ENCODE measurements at regions not wholly inside any gene's neighbourhood (a gene's known extent, or its start where the extent isn't known, plus 50 kb on each side); places are given as distances from the start of the nearest gene placed in this dataset.

GRCh38 chr7:52936750-52937149 is 98.7 kb upstream of the POM121L12 start:
- H3K36me3 ChIP-seq, result no peaks in the 10 kb centered on the region
- intact Hi-C loops (cut with DNase I), result no loop called here
- 27% methylated on average over 2 of the region's 2 CpGs for WGBS, 2 donors
- DNase-seq, result no peak
- H3K4me1 ChIP-seq, result no peaks in the 10 kb centered on the region
- TF ChIP-seq CTCF (IDR thresholded peaks at IDR 0.05), result no peak
- no peak overlapping the region for H3K4me3 ChIP-seq
- no peak overlapping the region for H3K27ac ChIP-seq
- ATAC-seq, result no peak
- H3K9me3 ChIP-seq, result peaks cover 0 to 39% (median 0%) of the 10 kb centered on the region in 11 donors
- no peaks in the 10 kb centered on the region for H3K27me3 ChIP-seq

- H3K4me3 ChIP-seq, result no peak overlapping the region
- no peaks in the 10 kb centered on the region for H3K4me1 ChIP-seq
- WGBS, 2 donors, result 65 to 68% methylated on average over 3 of the region's 3 CpGs
- ATAC-seq (no peak), DNase-seq (no peak)
- H3K27ac ChIP-seq, result no peak overlapping the region
- no peaks in the 10 kb centered on the region for H3K27me3 ChIP-seq
- TF ChIP-seq CTCF (IDR thresholded peaks at IDR 0.05), result no peak
- intact Hi-C loops (cut with DNase I), result no loop called here
- no peaks in the 10 kb centered on the region for H3K36me3 ChIP-seq
- H3K9me3 ChIP-seq, result peaks cover 0 to 46% (median 0%) of the 10 kb centered on the region in 11 donors
Observed at GRCh38 chr7:52928591-52928990, 106.8 kb upstream of the POM121L12 start.

GRCh38 chr7:52925332-52925731 is 110.1 kb upstream of the POM121L12 start:
- intact Hi-C loops (cut with DNase I), result no loop called here
- Histone ChIP-seq H3K36me3 (no peaks in the 10 kb centered on the region), H3K27me3 (no peaks in the 10 kb centered on the region), H3K4me1 (no peaks in the 10 kb centered on the region), H3K4me3 (no peak overlapping the region), H3K27ac (no peak overlapping the region), H3K9me3 (peaks cover 0 to 31% (median 0%) of the 10 kb centered on the region in 11 donors)
- TF ChIP-seq CTCF (IDR thresholded peaks at IDR 0.05), result no peak
- 91 to 94% methylated on average over 5 of the region's 5 CpGs for WGBS, 2 donors
- ATAC-seq (no peak), DNase-seq (no peak)

- intact Hi-C loops (cut with DNase I), result no loop called here
- Histone ChIP-seq H3K27me3 (no peaks in the 10 kb centered on the region), H3K36me3 (no peaks in the 10 kb centered on the region), H3K4me1 (no peaks in the 10 kb centered on the region), H3K9me3 (peaks cover 0 to 20% (median 0%) of the 10 kb centered on the region in 11 donors), H3K4me3 (no peak overlapping the region), H3K27ac (no peak overlapping the region)
- TF ChIP-seq CTCF (IDR thresholded peaks at IDR 0.05), result no peak
- ATAC-seq (no peak), DNase-seq (no peak)
- 19 to 32% methylated on average over 3 of the region's 3 CpGs for WGBS, 2 donors
Observed at GRCh38 chr7:52920977-52921376, 114.5 kb upstream of the POM121L12 start.

All from heart right ventricle (tissue), 16 donors.